GM21515 (cell line): ENCODE measurements at regions not wholly inside any gene's neighbourhood (a gene's known extent, or its start where the extent isn't known, plus 50 kb on each side); places are given as distances from the start of the nearest gene placed in this dataset.

Source experiments
- ATAC-seq: cut with Tn5 transposase; IDR thresholded peaks from one replicate; pipeline ENCODE4 v1.9.1; 2021; ENCODE audit not compliant: unreplicated experiment

GRCh38 chr16:86052115-86052670, 153.2 kb downstream of the IRF8 start:
- no peak for ATAC-seq

DNA sequence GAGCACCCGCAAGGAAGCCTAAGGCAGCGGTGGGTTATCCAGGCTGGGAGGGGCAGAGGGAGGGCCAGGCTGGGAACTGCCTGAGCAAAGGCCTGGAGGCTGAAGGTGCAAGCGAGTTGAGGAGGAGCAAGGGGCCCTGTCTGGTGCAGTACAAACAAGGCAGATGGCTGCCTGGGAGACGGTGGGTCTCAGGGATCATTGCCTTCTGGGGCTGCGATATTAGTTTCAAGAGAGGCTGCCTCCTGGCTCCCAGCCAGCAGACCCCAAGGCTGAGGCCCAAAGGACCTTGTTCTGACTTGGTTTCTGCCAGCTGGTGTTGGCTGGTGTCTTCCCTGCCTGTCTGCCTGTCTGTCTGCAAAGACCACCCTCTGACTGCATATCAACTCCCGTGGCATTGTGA, 154.0 kb downstream of the IRF8 start:
- ATAC-seq, result no peak

- no peak for ATAC-seq
These were observed 160.6 kb downstream of the IRF8 start for GRCh38 chr16:86059253-86060171.

- ATAC-seq, result no peak
These were observed 161.7 kb downstream of the IRF8 start for GRCh38 chr16:86060381-86061317.

DNA sequence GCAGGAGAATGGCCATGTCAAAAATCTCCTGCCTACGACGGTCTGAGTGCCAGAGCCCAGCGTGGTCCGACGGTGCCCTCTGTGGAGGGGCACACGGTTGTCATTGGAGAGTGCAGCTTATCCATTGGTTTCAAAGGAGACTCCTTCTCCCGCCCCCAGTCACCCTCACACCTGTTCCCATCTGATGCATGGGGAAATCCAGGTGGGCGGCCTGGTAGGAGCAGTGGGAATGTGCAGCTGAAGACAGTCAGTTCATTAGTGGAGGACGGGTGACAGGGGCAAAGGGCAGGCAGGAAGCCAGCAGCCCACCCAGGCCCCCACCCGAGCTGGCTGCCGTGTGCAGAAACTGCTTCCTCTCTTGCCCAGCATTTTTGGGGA, 162.3 kb downstream of the IRF8 start:
- ATAC-seq, result no peak

DNA sequence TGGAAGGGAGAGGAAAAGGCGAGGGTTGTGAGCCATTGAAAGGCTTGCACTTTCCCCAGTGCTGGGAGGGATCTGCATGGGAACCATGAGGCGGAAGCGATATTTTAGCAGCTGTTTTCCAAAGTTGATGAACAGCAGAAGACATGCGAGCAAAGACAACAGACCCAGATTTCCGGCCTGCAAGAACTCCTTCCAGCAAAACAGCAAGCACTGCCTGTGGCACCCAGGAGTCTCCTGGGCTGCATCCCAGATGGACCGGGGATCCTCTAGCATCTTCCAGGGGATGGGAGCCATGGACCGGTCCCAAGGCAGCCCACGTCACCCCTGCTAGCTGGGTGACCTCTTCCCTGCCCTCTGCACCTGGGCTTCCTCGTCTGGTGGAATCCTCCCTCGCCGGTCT, 162.8 kb downstream of the IRF8 start:
- ATAC-seq, result no peak

- ATAC-seq, result no peak
These were observed 163.5 kb downstream of the IRF8 start for GRCh38 chr16:86062271-86062965.

GRCh38 chr16:86063760-86064405, 164.9 kb downstream of the IRF8 start:
- ATAC-seq, result no peak

DNA sequence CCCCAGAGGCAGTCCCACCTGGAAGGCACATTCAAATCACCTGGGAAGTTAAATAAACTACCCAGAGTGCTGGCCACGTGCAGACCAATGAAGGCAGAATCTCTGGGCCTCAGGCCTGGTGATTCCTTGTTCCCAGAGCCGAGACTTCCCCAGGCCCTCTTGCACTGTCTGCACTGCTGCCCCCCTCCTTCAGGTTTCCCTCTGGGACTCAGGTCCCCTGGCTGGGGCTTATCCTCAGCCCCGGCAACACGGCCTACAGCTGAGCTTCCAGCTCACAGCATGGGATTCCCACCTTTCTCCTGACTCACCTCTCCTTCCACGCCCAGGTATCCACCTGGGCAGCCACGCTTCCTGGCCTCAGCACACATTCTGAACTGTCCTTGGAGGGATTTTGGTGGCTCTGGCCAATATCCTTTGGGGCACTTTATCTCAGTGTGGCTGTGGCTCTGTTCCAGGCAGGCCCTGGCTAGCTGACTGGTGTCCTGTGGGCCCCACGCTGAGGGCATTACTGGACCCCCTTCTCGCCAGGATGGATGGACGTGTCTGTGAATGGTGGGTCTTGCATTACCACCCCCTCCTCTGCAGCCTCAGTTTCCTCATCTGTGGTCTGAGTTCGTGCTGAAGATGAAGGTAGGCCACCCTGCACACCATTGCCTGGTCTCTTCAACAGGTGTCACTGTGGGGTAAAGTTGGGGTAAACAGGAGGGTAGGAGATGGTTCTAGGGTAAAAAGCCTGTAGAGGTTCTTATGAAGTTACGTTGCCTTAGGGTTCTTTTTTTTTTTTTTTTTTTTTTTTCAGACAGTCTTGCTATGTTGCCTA, 165.7 kb downstream of the IRF8 start:
- no peak for ATAC-seq

DNA sequence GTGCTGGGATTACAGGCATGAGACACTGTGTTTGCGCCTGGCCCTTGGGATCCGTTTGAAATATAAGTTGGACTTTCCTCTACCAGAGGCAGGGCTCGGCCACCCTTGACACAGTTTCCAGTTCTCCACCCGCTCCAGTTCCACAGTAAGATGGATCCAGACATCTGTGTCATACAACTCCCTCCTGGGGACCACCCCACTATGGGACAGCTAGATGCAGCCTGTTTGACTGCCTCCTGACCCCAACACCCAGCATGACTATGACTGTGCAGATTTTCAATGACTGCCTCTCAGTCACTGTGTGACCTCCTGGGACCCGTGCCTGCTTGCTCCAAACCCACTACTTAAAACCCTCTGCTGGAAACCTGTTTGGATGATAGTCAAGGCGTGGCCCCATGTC, 166.7 kb downstream of the IRF8 start:
- no peak for ATAC-seq

DNA sequence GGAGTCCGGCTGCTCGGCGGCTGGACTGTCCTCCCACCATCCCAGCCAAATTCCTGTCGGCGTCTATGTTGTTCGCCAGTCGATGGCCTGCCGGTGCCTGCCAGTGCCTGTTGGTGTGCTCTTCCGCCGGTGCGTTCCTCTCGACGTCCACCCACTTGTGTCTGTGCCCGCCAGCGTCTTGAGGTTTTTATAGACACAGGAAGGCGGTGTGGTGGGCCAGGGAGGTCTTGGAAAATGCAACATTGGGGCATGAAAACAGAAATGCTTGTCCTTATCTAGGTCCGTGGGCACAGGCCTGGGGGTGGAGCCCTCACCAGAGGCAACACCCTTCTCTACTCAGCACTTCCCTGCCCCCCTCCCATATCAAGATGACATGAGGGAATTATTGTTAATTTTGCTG, 167.8 kb downstream of the IRF8 start:
- no peak for ATAC-seq

- no peak for ATAC-seq
These were observed 168.6 kb downstream of the IRF8 start for GRCh38 chr16:86067516-86067915.

GRCh38 chr16:86067936-86068335, 169.0 kb downstream of the IRF8 start:
- ATAC-seq, result no peak

DNA sequence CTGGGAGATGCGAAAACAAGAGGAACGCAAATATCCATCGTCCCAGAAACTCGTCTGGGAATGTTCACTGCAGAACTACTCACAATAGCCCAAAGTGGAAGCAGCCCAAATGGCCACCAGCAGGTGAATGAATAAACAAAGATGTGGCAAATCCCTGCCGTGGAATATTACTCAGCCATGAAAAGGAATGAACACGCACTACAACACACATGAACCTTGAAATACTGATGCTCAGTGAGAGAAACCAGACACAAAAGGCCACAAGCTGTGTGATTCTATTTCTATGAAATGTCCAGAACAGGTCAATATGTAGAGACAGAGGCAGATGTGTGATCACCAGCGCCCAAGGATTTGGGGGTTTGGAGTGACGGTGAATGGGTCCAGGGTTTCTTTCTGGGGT, 169.8 kb downstream of the IRF8 start:
- ATAC-seq, result no peak

DNA sequence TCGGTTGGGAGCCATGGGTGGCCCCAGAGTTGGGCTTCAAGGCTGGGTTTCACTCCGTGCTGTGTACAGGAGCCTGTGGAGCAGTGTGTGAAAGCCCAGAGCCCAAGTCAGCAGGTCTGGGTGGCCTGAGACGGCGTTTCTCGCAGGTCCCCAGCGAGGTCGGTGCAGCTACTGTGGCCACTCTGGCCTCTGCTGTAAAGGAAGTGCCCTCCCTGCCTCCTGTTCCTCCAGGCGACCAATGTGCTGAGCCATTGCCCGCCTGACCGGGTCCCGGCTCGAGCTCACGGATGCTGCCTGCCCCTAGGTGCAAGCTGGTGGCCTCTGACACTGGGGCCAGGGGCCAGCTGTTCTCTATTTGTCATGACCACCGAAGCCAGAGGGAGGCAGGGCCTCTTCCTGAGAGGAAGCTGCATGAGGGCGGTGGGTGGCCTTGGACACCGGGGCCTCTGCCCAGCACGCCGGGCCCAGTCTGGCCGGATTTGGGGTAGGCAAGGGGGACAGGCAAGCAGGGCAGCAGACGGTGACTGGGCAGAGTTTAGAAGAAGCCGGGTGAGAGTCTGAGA, 170.9 kb downstream of the IRF8 start:
- ATAC-seq, result no peak

GRCh38 chr16:86070484-86070883, 171.5 kb downstream of the IRF8 start:
- no peak for ATAC-seq

DNA sequence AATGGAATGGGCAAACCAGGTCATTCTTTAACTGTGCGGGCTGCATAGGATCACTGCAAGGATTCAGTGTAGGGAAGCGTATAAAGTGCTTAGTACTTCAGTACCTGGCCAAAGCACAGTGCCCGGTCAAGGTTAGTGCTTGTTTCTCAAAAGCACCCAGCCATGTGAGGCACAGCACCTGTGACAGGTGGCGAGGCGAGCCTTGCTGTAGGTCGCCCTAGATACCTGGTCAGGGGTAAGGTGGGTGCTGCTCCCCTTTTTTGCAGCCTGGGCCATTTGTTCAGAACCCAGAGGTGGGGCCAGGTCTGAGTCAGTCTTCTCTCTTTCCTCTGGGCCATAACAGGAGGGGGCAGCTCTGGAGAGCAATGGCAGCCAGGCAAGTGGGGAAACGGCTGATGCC, 172.0 kb downstream of the IRF8 start:
- no peak for ATAC-seq

- ATAC-seq, result no peak
These were observed 172.8 kb downstream of the IRF8 start for GRCh38 chr16:86071611-86072240.
